Lung (tissue), 11 donors: ENCODE measurements at regions not wholly inside any gene's neighbourhood (a gene's known extent, or its start where the extent isn't known, plus 50 kb on each side); places are given as distances from the start of the nearest gene placed in this dataset.

ENCODE experiments used
- ATAC-seq: fragments of 200-7000 bp; cut with Tn5 transposase; one replicate; pipeline ENCODE4 v1.9.1; 2020; ENCODE audit warnings: moderate number of reproducible peaks; ENCODE audit not compliant: insufficient read depth, low FRiP score
- DNase-seq, 3 donors: peaks; one replicate each; pipeline ENCODE4 v3.0.0-alpha.2; 2013 to 2017
- H3K27ac ChIP-seq, 2 donors: one replicate each; pipeline ENCODE4 v1.5.1; 2013; ENCODE audit warnings: mild to moderate bottlenecking in 2 of 2, moderate library complexity in 2 of 2, control low read depth in 1 of 2, inconsistent platforms in 1 of 2, low read depth in 1 of 2, low read length in 1 of 2
- H3K27me3 ChIP-seq, 3 donors: one replicate each; pipeline ENCODE4 v1.5.1; 2013; ENCODE audit warnings: low read length in 2 of 3; ENCODE audit not compliant: control insufficient read depth in 3 of 3, insufficient read depth in 3 of 3
- H3K36me3 ChIP-seq, 4 donors: one replicate each; pipeline ENCODE4 v1.5.1; 2013; ENCODE audit warnings: low read length in 4 of 4, mild to moderate bottlenecking in 1 of 4, moderate library complexity in 1 of 4; ENCODE audit not compliant: control insufficient read depth in 4 of 4, insufficient read depth in 4 of 4
- H3K4me1 ChIP-seq, 5 donors: one replicate each; pipeline ENCODE4 v1.5.1; 2013; ENCODE audit warnings: low read length in 5 of 5, mild to moderate bottlenecking in 2 of 5, moderate library complexity in 1 of 5; ENCODE audit not compliant: control insufficient read depth in 5 of 5, insufficient read depth in 5 of 5
- H3K4me3 ChIP-seq: one replicate; pipeline ENCODE4 v1.5.1; 2013; ENCODE audit warnings: mild to moderate bottlenecking, control low read depth, moderate library complexity
- H3K9ac ChIP-seq, 2 donors: one replicate each; pipeline ENCODE4 v1.5.1; 2013; ENCODE audit warnings: low read length in 2 of 2, control low read depth in 1 of 2; ENCODE audit not compliant: insufficient read depth in 1 of 2
- H3K9me3 ChIP-seq, 4 donors: one replicate each; pipeline ENCODE4 v1.5.1; 2013; ENCODE audit warnings: low read length in 3 of 4, mild to moderate bottlenecking in 1 of 4, moderate library complexity in 1 of 4; ENCODE audit not compliant: control insufficient read depth in 4 of 4, insufficient read depth in 3 of 4
- WGBS, 2 donors: extraction: QIAGEN DNeasy Blood & Tissue Kit; methylation state at CpG; one replicate each; pipeline ENCODE4 v1.1.7; 2013; 5-methylcytosine and 5-hydroxymethylcytosine counted together
- TF ChIP-seq, protein P1 (sequence below): IDR thresholded peaks from 2 replicates; pipeline ENCODE4 v1.5.1; 2012; ENCODE audit warnings: mild to moderate bottlenecking; ENCODE audit errors: control extremely low read depth, extremely low read depth
- donor health status: control.
- donor health status: control.
- donor health status: Bipolar disorder and iron deficiency.
- donor health status: healthy.
- donor health status: DM: yes; HTN: yes; CAD: no.

DNA sequence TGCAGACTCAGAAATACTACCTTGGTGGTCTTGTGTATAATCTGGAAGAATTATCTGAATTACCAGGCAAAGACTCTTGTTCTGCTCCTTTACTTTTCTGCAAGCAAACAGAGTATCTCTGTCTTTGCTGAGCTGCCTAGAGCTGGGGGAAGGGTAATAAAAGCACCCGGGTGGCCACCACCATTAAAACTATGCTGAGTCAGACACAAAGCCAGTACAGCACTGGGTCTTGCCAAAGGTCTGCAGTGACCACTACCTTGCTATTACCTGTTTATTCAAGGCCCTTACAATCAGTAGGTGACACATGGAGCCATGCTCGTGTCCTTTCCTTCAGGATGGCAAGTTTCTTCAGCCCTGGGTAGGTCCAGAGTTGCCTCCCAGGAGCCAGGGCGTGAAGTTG is 420.6 kb upstream of the CNTN5 start:
- Histone ChIP-seq H3K9me3 (no peaks in the 10 kb centered on the region), H3K9ac (no peak overlapping the region), H3K27ac (no peak overlapping the region), H3K4me1 (no peaks in the 10 kb centered on the region), H3K4me3 (no peak overlapping the region), H3K36me3 (no peaks in the 10 kb centered on the region), H3K27me3 (no peaks in the 10 kb centered on the region)
- DNase-seq (no peak), ATAC-seq (no peak)
- TF ChIP-seq, protein P1, sequence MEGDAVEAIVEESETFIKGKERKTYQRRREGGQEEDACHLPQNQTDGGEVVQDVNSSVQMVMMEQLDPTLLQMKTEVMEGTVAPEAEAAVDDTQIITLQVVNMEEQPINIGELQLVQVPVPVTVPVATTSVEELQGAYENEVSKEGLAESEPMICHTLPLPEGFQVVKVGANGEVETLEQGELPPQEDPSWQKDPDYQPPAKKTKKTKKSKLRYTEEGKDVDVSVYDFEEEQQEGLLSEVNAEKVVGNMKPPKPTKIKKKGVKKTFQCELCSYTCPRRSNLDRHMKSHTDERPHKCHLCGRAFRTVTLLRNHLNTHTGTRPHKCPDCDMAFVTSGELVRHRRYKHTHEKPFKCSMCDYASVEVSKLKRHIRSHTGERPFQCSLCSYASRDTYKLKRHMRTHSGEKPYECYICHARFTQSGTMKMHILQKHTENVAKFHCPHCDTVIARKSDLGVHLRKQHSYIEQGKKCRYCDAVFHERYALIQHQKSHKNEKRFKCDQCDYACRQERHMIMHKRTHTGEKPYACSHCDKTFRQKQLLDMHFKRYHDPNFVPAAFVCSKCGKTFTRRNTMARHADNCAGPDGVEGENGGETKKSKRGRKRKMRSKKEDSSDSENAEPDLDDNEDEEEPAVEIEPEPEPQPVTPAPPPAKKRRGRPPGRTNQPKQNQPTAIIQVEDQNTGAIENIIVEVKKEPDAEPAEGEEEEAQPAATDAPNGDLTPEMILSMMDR, result no peak
- WGBS, 2 donors, result 86 to 87% methylated on average over 3 of the region's 3 CpGs

DNA sequence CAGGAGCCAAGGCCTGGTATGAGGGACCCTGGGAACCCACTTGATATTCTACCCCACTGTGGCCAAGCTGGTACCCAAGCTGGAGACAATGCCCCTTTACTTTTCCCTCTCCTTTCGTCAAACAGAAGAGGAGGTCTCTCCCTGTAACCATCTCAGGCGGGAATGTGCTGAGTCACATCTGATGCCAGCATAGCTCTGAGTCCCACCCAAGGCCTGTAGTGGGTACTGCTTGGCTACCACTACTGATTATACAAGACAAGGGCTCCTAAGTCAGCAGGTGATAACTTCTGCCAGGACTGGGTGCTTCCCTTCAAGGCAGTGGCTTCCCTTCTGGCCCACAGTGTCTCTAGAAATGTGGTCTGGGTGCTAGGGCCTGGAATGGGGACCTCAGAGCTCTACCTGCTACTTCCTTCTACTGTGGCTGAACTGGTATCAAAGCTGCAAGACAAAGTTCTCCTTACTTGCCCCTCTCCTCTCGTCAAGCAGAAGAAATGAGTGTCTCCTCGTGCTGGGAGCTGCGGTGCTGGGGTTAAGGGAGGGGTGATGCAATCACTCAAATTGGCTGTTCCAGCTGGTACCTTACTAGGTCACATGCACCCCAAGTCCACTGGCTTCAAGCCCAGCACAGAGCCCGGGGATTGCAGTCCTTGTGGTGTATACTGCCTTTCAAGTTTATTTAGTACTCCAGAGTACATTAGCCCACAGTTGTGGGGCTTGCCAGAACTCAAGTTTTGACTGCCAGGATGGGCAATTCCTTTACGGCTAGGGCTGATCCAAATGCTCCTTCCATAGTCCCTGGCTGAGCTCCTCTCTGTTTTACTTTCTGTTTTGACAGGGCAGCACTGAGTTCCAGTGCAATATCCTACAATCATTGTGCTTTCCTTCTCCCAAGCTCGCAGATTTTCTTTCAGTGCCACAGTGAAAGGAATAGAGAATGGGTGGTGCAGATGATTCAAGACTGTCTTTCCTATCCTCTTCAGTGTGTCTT is 419.7 kb upstream of the CNTN5 start:
- no peaks in the 10 kb centered on the region for H3K9me3 ChIP-seq
- no peak for DNase-seq
- no peak overlapping the region for H3K27ac ChIP-seq
- H3K27me3 ChIP-seq, result no peaks in the 10 kb centered on the region
- no peak overlapping the region for H3K9ac ChIP-seq
- no peak overlapping the region for H3K4me3 ChIP-seq
- no peaks in the 10 kb centered on the region for H3K4me1 ChIP-seq
- no peaks in the 10 kb centered on the region for H3K36me3 ChIP-seq
- 48 to 51% methylated on average over 8 of the region's 8 CpGs for WGBS, 2 donors
- peak; percentile 75 for ATAC-seq
- TF ChIP-seq, protein P1, result no peak

DNA sequence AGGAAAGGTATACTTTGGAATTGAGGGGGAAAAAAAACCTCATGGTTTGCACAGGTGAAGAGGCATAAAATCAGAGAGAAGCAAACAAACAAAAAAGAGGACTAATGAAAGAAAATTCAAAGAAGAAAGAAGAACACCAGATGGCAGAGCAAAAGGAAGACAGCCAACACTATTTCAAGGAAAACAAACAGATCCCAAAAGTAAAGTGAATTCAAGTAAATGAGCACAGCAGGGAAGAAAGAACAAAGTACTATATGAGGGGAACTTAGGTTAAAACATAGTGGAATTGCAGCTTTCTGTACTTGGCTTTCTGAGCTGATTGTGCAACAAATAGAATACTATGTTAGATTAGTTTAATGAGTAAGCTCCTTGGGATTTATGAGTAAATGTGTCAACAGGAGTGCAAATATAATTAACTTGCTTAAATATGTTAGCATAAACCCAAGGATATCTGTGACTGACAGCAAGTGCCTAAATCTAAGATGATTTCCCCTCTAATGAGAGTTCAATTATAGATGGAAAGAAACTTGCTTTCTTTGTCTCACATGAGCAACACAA is 404.6 kb upstream of the CNTN5 start:
- H3K4me3 ChIP-seq, result no peak overlapping the region
- H3K4me1 ChIP-seq, result no peaks in the 10 kb centered on the region
- H3K9me3 ChIP-seq, result peaks cover 0 to 3% (median 0%) of the 10 kb centered on the region in 4 donors
- no peaks in the 10 kb centered on the region for H3K27me3 ChIP-seq
- no peak overlapping the region for H3K9ac ChIP-seq
- no peaks in the 10 kb centered on the region for H3K36me3 ChIP-seq
- TF ChIP-seq, protein P1, result no peak
- ATAC-seq (peak; percentile 63), DNase-seq (peak in 2 of 3 donors; percentile 3 to 29)
- no peak overlapping the region for H3K27ac ChIP-seq
